GM12878 (cell line): ENCODE measurements at regions not wholly inside any gene's neighbourhood (a gene's known extent, or its start where the extent isn't known, plus 50 kb on each side); places are given as distances from the start of the nearest gene placed in this dataset.

Source experiments
- ATAC-seq: fragments of 200-7000 bp; cut with Tn5 transposase; 3 replicates; pipeline ENCODE4 v1.9.1; 2020; ENCODE audit warnings: mild to moderate bottlenecking, moderate library complexity
- BruUV-seq: library from RNA; stranded (reverse); fragments of 400-500 nt; replicated peaks from 2 replicates; lab custom pipeline; 2021; lab: Mats Ljungman, UMichigan
- CTCF ChIA-PET: fragments of 300-600 bp; sonication (Branson Sonifier 250); formaldehyde crosslinking; extraction: SDS; loops from one replicate; lab custom pipeline; 2021; ENCODE audit warnings: inconsistent platforms; lab: Yijun Ruan, JAX
- POLR2A ChIA-PET: fragments of 350-600 bp; formaldehyde crosslinking; extraction: SDS; loops from one replicate; lab custom pipeline; 2021; ENCODE audit warnings: inconsistent platforms; lab: Charles Lee
- RAD21 ChIA-PET: fragments of 300-600 bp; sonication (Branson Sonifier 250); formaldehyde crosslinking; loops from one replicate; lab custom pipeline; 2023; ENCODE audit warnings: antibody characterized with exemption; ENCODE audit not compliant: unreplicated experiment; lab: Charles Lee
- SMC1A ChIA-PET: fragments of 300-600 bp; sonication (Branson Sonifier 250); formaldehyde crosslinking; loops from one replicate; lab custom pipeline; 2023; ENCODE audit not compliant: unreplicated experiment, uncharacterized antibody; lab: Charles Lee
- DNase-seq: peaks from one replicate; pipeline ENCODE4 v3.0.0-alpha.2; 2011; ENCODE audit warnings: low read depth, low spot score
- FAIRE-seq: peaks from 3 replicates; lab custom pipeline; 2011; peaks lifted over from hg19 to GRCh38; lab: Jason Lieb, UNC
- H2AFZ ChIP-seq: 2 replicates; pipeline ENCODE4 v1.6.0; 2011; ENCODE audit warnings: low read depth, low read length, control low read depth; ENCODE audit not compliant: control insufficient read depth
- H3K27ac ChIP-seq: 2 replicates; pipeline ENCODE4 v1.5.1; 2011; ENCODE audit warnings: control low read depth; ENCODE audit not compliant: control insufficient read depth, insufficient read depth
- H3K27me3 ChIP-seq, 2 experiments: replicated peaks in 1 of 2; 2 replicates each; pipeline versions ENCODE4 v1.6.0 to v1.6.1; 2011; ENCODE audit warnings: low read length in 1 of 2; ENCODE audit not compliant: control insufficient read depth in 2 of 2, insufficient read depth in 2 of 2
- H3K36me3 ChIP-seq, 2 experiments: 2 replicates each; pipeline ENCODE4 v1.5.1; 2011; ENCODE audit warnings: low read length in 1 of 2; ENCODE audit not compliant: control insufficient read depth in 2 of 2, insufficient read depth in 2 of 2
- H3K4me1 ChIP-seq: 2 replicates; pipeline ENCODE4 v1.6.1; 2011; ENCODE audit warnings: mild to moderate bottlenecking, low read length, moderate library complexity, mixed read lengths; ENCODE audit not compliant: control insufficient read depth, insufficient read depth
- H3K4me2 ChIP-seq: 2 replicates; pipeline ENCODE4 v1.6.0; 2011; ENCODE audit warnings: control low read depth; ENCODE audit not compliant: control insufficient read depth, insufficient read depth
- H3K4me3 ChIP-seq: fragments of 200-600 bp; sonication (generic); 2 replicates; pipeline ENCODE4 v1.5.1; 2016
- H3K79me2 ChIP-seq: 2 replicates; pipeline ENCODE4 v1.6.0; 2011; ENCODE audit warnings: low read length; ENCODE audit not compliant: control insufficient read depth, insufficient read depth
- H3K9ac ChIP-seq: 2 replicates; pipeline ENCODE4 v1.8.0; 2011; ENCODE audit warnings: low read length, control low read depth, mixed read lengths; ENCODE audit not compliant: control insufficient read depth, insufficient read depth
- H3K9me3 ChIP-seq: replicated peaks from 3 replicates; pipeline ENCODE4 v1.5.1; 2011; ENCODE audit warnings: mild to moderate bottlenecking, low read length; ENCODE audit not compliant: control insufficient read depth, insufficient read depth
- H4K20me1 ChIP-seq: 2 replicates; pipeline ENCODE4 v1.6.0; 2011; ENCODE audit not compliant: control insufficient read depth, insufficient read depth
- CBX3 ChIP-seq: fragments of 200-600 bp; sonication (generic); IDR thresholded peaks from 2 replicates; pipeline ENCODE4 v1.6.1; 2016; ENCODE audit warnings: low read depth, borderline replicate concordance
- E4F1 ChIP-seq: fragments of 450-650 bp; IDR thresholded peaks from 2 replicates; pipeline ENCODE4 v1.6.1; 2018; ENCODE audit warnings: borderline replicate concordance, mild to moderate bottlenecking; ENCODE audit not compliant: partially characterized antibody
- HSF1 ChIP-seq: fragments of 150-350 bp; IDR thresholded peaks from 2 replicates; pipeline ENCODE4 v1.6.1; 2014; ENCODE audit warnings: mild to moderate bottlenecking, low read depth, low read length
- LARP7 ChIP-seq: fragments of 450-650 bp; IDR thresholded peaks from 2 replicates; pipeline ENCODE4 v1.6.1; 2017; ENCODE audit warnings: mild to moderate bottlenecking
- MAX ChIP-seq: IDR thresholded peaks from 2 replicates; pipeline ENCODE4 v1.6.1; 2012; ENCODE audit warnings: low read depth, low read length, improper control_type of control experiment
- PKNOX1 ChIP-seq: fragments of 450-650 bp; IDR thresholded peaks from 2 replicates; pipeline ENCODE4 v1.6.1; 2016; ENCODE audit warnings: mild to moderate bottlenecking
- POLR2AphosphoS2 ChIP-seq: IDR thresholded peaks from 2 replicates; pipeline ENCODE4 v1.6.1; 2011; ENCODE audit warnings: low read depth, mild to moderate bottlenecking, low read length, improper control_type of control experiment, moderate library complexity
- RELA ChIP-seq: fragments of 450-650 bp; IDR thresholded peaks from 2 replicates; pipeline ENCODE4 v1.8.0; 2014; ENCODE audit warnings: borderline replicate concordance; ENCODE audit not compliant: partially characterized antibody
- SMARCA5 ChIP-seq: fragments of 450-650 bp; IDR thresholded peaks from 2 replicates; pipeline ENCODE4 v1.6.1; 2017; ENCODE audit warnings: mild to moderate bottlenecking
- STAT1 ChIP-seq: fragments of 450-650 bp; conservative IDR thresholded peaks from 2 replicates; pipeline ENCODE4 v1.6.1; 2014; ENCODE audit warnings: antibody characterized with exemption, mild to moderate bottlenecking
- TCF12 ChIP-seq: IDR thresholded peaks from 2 replicates; pipeline ENCODE4 v1.6.1; 2011; ENCODE audit warnings: low read depth, mild to moderate bottlenecking, low read length
- YY1 ChIP-seq: IDR thresholded peaks from 2 replicates; pipeline ENCODE4 v1.6.1; 2011; ENCODE audit warnings: low read depth, mild to moderate bottlenecking, low read length
- ZNF207 ChIP-seq: fragments of 450-650 bp; IDR thresholded peaks from 2 replicates; pipeline ENCODE4 v1.6.1; 2014; ENCODE audit warnings: antibody characterized with exemption, mild to moderate bottlenecking, borderline replicate concordance
- WGBS: methylation state at CpG from one replicate; pipeline ENCODE4 v1.1.6; 2016; ENCODE audit warnings: low lambda C conversion rate; ENCODE audit not compliant: insufficient replicate concordance, insufficient coverage; ENCODE audit errors: missing lambda C conversion rate; 5-methylcytosine and 5-hydroxymethylcytosine counted together
- in situ Hi-C: fragments of 300-500 bp; cut with MboI; formaldehyde crosslinking; loops from 9 replicates; pipeline ENCODE4 v1.14.3; 2018; ENCODE audit warnings: mixed read lengths
- intact Hi-C: fragments of 100-400 bp; cut with micrococcal nuclease; formaldehyde crosslinking; loops from one replicate; pipeline ENCODE4 v1.14.2; 2022; ENCODE audit not compliant: unreplicated experiment

GRCh38 chr6:145055567-145055966 lies 679.8 kb downstream of the EPM2A start:
- intact Hi-C loops, result no loop called here
- no peak overlapping the region for H3K4me2 ChIP-seq
- ATAC-seq (no peak), DNase-seq (no peak), FAIRE-seq (no peak)
- H3K36me3 ChIP-seq, result no peaks in the 10 kb centered on the region
- H2AFZ ChIP-seq, result no peak overlapping the region
- TF ChIP-seq E4F1 (no peak), POLR2AphosphoS2 (no peak), STAT1 (no peak), HSF1 (no peak), MAX (no peak), CBX3 (no peak), PKNOX1 (no peak), YY1 (no peak), ZNF207 (no peak), TCF12 (no peak), LARP7 (no peak), SMARCA5 (no peak), RELA (no peak)
- H4K20me1 ChIP-seq, result no peaks in the 10 kb centered on the region
- H3K4me1 ChIP-seq, result no peaks in the 10 kb centered on the region
- H3K27ac ChIP-seq, result no peak overlapping the region
- H3K27me3 ChIP-seq, result no peaks in the 10 kb centered on the region
- in situ Hi-C loops, result no loop called here
- no TSS peak for BruUV-seq
- no peaks in the 10 kb centered on the region for H3K79me2 ChIP-seq
- RAD21 ChIA-PET, result no interaction called here
- POLR2A ChIA-PET, result interaction anchor here (0.7 kb wide), 1 partner anchor 213 kb away, joined by 4 read pairs; no protein-coding TSS in a partner anchor
- CTCF ChIA-PET, result no interaction called here
- SMC1A ChIA-PET, result no interaction called here
- WGBS, result 33% methylated on average over 1 of the region's 1 CpG
- no peak overlapping the region for H3K9ac ChIP-seq
- H3K4me3 ChIP-seq, result no peak overlapping the region
- H3K9me3 ChIP-seq, result no peaks in the 10 kb centered on the region
